ENCODE measurements at regions not wholly inside any gene's neighbourhood (a gene's known extent, or its start where the extent isn't known, plus 50 kb on each side); places are given as distances from the start of the nearest gene placed in this dataset.

DNA sequence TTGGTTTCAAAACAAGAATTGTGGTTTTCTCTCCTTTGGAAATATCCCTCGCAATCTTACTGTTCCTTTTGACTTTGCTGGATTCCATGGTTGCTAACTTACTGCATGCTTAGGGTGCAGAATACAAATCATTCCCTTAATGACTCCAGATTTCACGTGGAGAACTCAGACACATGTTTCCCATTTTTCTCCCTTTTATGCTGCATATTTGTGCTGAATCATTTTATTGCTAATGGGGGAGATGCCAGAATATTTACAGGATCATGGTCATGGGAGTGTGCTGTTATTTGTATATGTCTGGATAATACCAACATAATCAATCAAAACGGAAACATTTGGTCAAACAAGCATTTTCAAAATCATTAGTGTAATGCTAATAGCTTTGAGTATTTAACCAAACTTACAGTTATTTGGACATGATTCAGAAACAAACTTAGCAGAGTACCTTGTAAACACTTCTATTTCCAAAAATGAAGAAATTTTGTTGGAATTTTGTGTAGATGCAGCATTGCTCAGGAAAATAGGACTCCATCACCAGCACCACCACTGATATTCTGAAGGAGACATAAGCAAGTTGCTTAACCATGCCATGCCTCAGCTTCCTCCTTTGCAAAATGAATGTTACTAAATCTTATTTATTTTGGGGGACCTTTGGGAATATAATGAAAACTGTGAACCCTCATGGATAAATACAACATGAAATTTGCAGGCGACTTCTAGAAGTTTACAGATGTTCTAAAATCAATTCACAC is 122.5 kb upstream of the RND3 start:
- TF ChIP-seq, protein P1, sequence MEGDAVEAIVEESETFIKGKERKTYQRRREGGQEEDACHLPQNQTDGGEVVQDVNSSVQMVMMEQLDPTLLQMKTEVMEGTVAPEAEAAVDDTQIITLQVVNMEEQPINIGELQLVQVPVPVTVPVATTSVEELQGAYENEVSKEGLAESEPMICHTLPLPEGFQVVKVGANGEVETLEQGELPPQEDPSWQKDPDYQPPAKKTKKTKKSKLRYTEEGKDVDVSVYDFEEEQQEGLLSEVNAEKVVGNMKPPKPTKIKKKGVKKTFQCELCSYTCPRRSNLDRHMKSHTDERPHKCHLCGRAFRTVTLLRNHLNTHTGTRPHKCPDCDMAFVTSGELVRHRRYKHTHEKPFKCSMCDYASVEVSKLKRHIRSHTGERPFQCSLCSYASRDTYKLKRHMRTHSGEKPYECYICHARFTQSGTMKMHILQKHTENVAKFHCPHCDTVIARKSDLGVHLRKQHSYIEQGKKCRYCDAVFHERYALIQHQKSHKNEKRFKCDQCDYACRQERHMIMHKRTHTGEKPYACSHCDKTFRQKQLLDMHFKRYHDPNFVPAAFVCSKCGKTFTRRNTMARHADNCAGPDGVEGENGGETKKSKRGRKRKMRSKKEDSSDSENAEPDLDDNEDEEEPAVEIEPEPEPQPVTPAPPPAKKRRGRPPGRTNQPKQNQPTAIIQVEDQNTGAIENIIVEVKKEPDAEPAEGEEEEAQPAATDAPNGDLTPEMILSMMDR (IDR thresholded peaks at IDR 0.05; ENCODE audit: low read depth, low read length) = no peak
- no peak for TF ChIP-seq EZH2phosphoT487 (IDR thresholded peaks at IDR 0.05; ENCODE audit: low read depth)

Data from OCI-LY3 (cell line).